ENCODE measurements at regions not wholly inside any gene's neighbourhood (a gene's known extent, or its start where the extent isn't known, plus 50 kb on each side); places are given as distances from the start of the nearest gene placed in this dataset.

DNA sequence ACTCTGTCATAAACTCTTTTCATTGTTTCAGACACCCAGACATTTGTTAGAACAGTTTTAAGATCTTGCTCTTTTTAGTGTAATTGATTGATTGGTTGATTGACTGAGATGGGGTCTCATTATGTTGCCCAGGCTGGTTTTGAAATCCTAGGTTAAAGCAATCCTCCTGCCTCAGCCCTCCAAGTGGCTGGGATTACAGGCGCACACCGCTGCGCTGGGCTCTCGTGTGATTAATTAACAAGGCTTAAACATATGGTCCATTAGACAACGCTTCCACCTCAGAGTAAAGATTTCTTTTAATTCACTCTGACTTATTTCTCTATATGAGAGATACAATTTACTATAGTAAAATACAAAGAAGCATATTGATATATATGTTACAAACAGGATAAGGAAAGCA is 114.0 kb upstream of the C2CD4B start:
- TF ChIP-seq, protein P1, sequence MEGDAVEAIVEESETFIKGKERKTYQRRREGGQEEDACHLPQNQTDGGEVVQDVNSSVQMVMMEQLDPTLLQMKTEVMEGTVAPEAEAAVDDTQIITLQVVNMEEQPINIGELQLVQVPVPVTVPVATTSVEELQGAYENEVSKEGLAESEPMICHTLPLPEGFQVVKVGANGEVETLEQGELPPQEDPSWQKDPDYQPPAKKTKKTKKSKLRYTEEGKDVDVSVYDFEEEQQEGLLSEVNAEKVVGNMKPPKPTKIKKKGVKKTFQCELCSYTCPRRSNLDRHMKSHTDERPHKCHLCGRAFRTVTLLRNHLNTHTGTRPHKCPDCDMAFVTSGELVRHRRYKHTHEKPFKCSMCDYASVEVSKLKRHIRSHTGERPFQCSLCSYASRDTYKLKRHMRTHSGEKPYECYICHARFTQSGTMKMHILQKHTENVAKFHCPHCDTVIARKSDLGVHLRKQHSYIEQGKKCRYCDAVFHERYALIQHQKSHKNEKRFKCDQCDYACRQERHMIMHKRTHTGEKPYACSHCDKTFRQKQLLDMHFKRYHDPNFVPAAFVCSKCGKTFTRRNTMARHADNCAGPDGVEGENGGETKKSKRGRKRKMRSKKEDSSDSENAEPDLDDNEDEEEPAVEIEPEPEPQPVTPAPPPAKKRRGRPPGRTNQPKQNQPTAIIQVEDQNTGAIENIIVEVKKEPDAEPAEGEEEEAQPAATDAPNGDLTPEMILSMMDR (conservative IDR thresholded peaks at IDR 0.05; ENCODE audit: low read depth, low read length) = no peak
- no peak for TF ChIP-seq EZH2 (IDR thresholded peaks at IDR 0.05; ENCODE audit: borderline replicate concordance, low read depth, low read length, poor library complexity, severe bottlenecking)

Data from A673 (cell line).